ENCODE measurements at regions not wholly inside any gene's neighbourhood (a gene's known extent, or its start where the extent isn't known, plus 50 kb on each side); places are given as distances from the start of the nearest gene placed in this dataset.

GRCh38 chr5:88557131-88557530 is 288.5 kb upstream of the TMEM161B start:
- no peaks in the 10 kb centered on the region for H3K9me3 ChIP-seq (replicated peaks; ENCODE audit: control insufficient read depth, insufficient read depth, low read length)
- H3K4me1 ChIP-seq (ENCODE audit: control insufficient read depth, insufficient read depth, low read length): no peaks in the 10 kb centered on the region
- H4K20me1 ChIP-seq (ENCODE audit: control insufficient read depth, insufficient read depth): no peaks in the 10 kb centered on the region
- RAD21 ChIA-PET (ENCODE audit: unreplicated experiment): no interaction called here
- SMC1A ChIA-PET (ENCODE audit: uncharacterized antibody, unreplicated experiment): interaction anchor here (1.1 kb wide), 1 partner anchor 13 kb away, joined by 3 read pairs; no protein-coding TSS in a partner anchor
- no peak overlapping the region for H3K9ac ChIP-seq (ENCODE audit: control insufficient read depth, insufficient read depth, low read length)
- CTCF ChIA-PET: no interaction called here
- H2AFZ ChIP-seq (ENCODE audit: control insufficient read depth, low read depth, low read length): no peak overlapping the region
- H3K4me3 ChIP-seq: no peak overlapping the region
- POLR2A ChIA-PET: no interaction called here
- WGBS (ENCODE audit: insufficient coverage, insufficient replicate concordance, low lambda C conversion rate, missing lambda C conversion rate): 21% methylated on average over 2 of the region's 2 CpGs
- BruUV-seq (replicated peaks): no TSS peak
- DNase-seq (ENCODE audit: low read depth, low spot score) (no peak), ATAC-seq (no peak), FAIRE-seq (no peak)
- no peaks in the 10 kb centered on the region for H3K36me3 ChIP-seq (ENCODE audit: control insufficient read depth in 2 of 2, insufficient read depth in 2 of 2, low read length in 1 of 2)
- H3K4me2 ChIP-seq (ENCODE audit: control insufficient read depth, insufficient read depth): no peak overlapping the region
- H3K27me3 ChIP-seq (replicated peaks in 1 of 2; ENCODE audit: control insufficient read depth in 2 of 2, insufficient read depth in 2 of 2, low read length in 1 of 2): no peaks in the 10 kb centered on the region; a peak in 1 of 4 replicates
- TF ChIP-seq FOXK2 (IDR thresholded peaks at IDR 0.05): no peak
- TF ChIP-seq E2F8 (IDR thresholded peaks at IDR 0.05; ENCODE audit: low read depth, partially characterized antibody): no peak
- no peak for TF ChIP-seq NRF1 (conservative IDR thresholded peaks at IDR 0.05; ENCODE audit: low read depth, low read length)
- no peak for TF ChIP-seq EP300 (IDR thresholded peaks at IDR 0.05; ENCODE audit: borderline replicate concordance in 1 of 2, control insufficient read depth in 1 of 2, low read depth in 2 of 2, low read length in 2 of 2)
- TF ChIP-seq TCF7 (IDR thresholded peaks at IDR 0.05; ENCODE audit: borderline replicate concordance): no peak
- TF ChIP-seq NR2C2 (IDR thresholded peaks at IDR 0.05; ENCODE audit: borderline replicate concordance, control insufficient read depth, insufficient read length, low read depth): no peak
- H3K79me2 ChIP-seq (ENCODE audit: control insufficient read depth, insufficient read depth, low read length): no peaks in the 10 kb centered on the region
- in situ Hi-C loops (cut with MboI): no loop called here
- intact Hi-C loops (cut with micrococcal nuclease; ENCODE audit: unreplicated experiment): no loop called here
- no peak overlapping the region for H3K27ac ChIP-seq (ENCODE audit: control insufficient read depth, insufficient read depth)

Measured in GM12878 (cell line).